PC-9 (cell line): ENCODE measurements at regions not wholly inside any gene's neighbourhood (a gene's known extent, or its start where the extent isn't known, plus 50 kb on each side); places are given as distances from the start of the nearest gene placed in this dataset.

Source experiments
- CTCF ChIP-seq: fragments of 200-600 bp; sonication (generic); conservative IDR thresholded peaks from 2 replicates; pipeline ENCODE4 v1.6.1; 2017; ENCODE audit warnings: mixed run types, antibody characterized with exemption, mild to moderate bottlenecking, moderate library complexity
- EZH2 ChIP-seq: fragments of 200-600 bp; sonication (generic); IDR thresholded peaks from 2 replicates; pipeline ENCODE4 v1.8.0; 2017; ENCODE audit warnings: antibody characterized with exemption, low read depth

GRCh38 chr4:35461931-35462659, 782.2 kb downstream of the ARAP2 start:
- TF ChIP-seq CTCF (no peak), EZH2 (no peak)
